Loucy (cell line): ENCODE measurements at regions not wholly inside any gene's neighbourhood (a gene's known extent, or its start where the extent isn't known, plus 50 kb on each side); places are given as distances from the start of the nearest gene placed in this dataset.

Experiments used
- H2AFZ ChIP-seq: fragments of 200-600 bp; sonication (generic); 2 replicates; pipeline ENCODE4 v1.6.0; 2016; ENCODE audit warnings: antibody characterized with exemption, mild to moderate bottlenecking, low read length, moderate library complexity
- H3F3A ChIP-seq: fragments of 200-600 bp; 2 replicates; pipeline ENCODE4 v1.6.0; 2016; ENCODE audit warnings: antibody characterized with exemption, low read depth, mild to moderate bottlenecking
- H3K27me3 ChIP-seq: fragments of 200-600 bp; sonication (generic); 2 replicates; pipeline ENCODE4 v1.6.1; 2014; ENCODE audit warnings: low read length, mild to moderate bottlenecking; ENCODE audit not compliant: insufficient read depth, poor library complexity, severe bottlenecking
- H3K36me3 ChIP-seq: fragments of 200-600 bp; sonication (generic); 2 replicates; pipeline ENCODE4 v1.6.1; 2016; ENCODE audit warnings: low read length; ENCODE audit not compliant: insufficient read depth
- H3K4me1 ChIP-seq: fragments of 200-600 bp; sonication (generic); 2 replicates; pipeline ENCODE4 v1.5.1; 2014; ENCODE audit warnings: low read length, mild to moderate bottlenecking; ENCODE audit not compliant: insufficient read depth, poor library complexity, severe bottlenecking
- H3K4me2 ChIP-seq: fragments of 200-600 bp; sonication (generic); 2 replicates; pipeline ENCODE4 v1.6.0; 2014; ENCODE audit warnings: antibody characterized with exemption, low read length, low read depth, mild to moderate bottlenecking; ENCODE audit not compliant: poor library complexity, severe bottlenecking
- H3K4me3 ChIP-seq: fragments of 200-600 bp; sonication (generic); 2 replicates; pipeline ENCODE4 v1.5.1; 2014; ENCODE audit warnings: low read length, mild to moderate bottlenecking, mixed read lengths; ENCODE audit not compliant: poor library complexity, severe bottlenecking
- H3K79me2 ChIP-seq: fragments of 200-600 bp; sonication (generic); 2 replicates; pipeline ENCODE4 v1.6.1; 2014; ENCODE audit warnings: low read length; ENCODE audit not compliant: insufficient read depth
- H3K9ac ChIP-seq: fragments of 200-600 bp; sonication (generic); 2 replicates; pipeline ENCODE4 v1.6.0; 2014; ENCODE audit warnings: mild to moderate bottlenecking, low read depth, low read length, moderate library complexity; ENCODE audit not compliant: poor library complexity, severe bottlenecking
- H3K9me2 ChIP-seq: fragments of 200-600 bp; sonication (generic); replicated peaks from 2 replicates; pipeline ENCODE4 v1.6.1; 2016; ENCODE audit warnings: low read depth, low read length, mixed read lengths
- H3K9me3 ChIP-seq: fragments of 200-600 bp; sonication (generic); 2 replicates; pipeline ENCODE4 v1.6.1; 2014; ENCODE audit warnings: mild to moderate bottlenecking, antibody characterized with exemption, low read length, low read depth; ENCODE audit not compliant: insufficient read depth
- H4K20me1 ChIP-seq: fragments of 200-600 bp; sonication (generic); 2 replicates; pipeline ENCODE4 v1.6.0; 2014; ENCODE audit warnings: antibody characterized with exemption, low read length, mild to moderate bottlenecking; ENCODE audit not compliant: insufficient read depth, poor library complexity, severe bottlenecking
- EZH2phosphoT487 ChIP-seq: fragments of 200-600 bp; IDR thresholded peaks from 2 replicates; pipeline ENCODE4 v1.6.1; 2018; ENCODE audit warnings: antibody characterized with exemption, mild to moderate bottlenecking, moderate library complexity, borderline replicate concordance
- TF ChIP-seq, protein P1 (sequence below): fragments of 200-600 bp; sonication (generic); conservative IDR thresholded peaks from 2 replicates; pipeline ENCODE4 v1.5.1; 2014; ENCODE audit warnings: mild to moderate bottlenecking, antibody characterized with exemption, low read length

DNA sequence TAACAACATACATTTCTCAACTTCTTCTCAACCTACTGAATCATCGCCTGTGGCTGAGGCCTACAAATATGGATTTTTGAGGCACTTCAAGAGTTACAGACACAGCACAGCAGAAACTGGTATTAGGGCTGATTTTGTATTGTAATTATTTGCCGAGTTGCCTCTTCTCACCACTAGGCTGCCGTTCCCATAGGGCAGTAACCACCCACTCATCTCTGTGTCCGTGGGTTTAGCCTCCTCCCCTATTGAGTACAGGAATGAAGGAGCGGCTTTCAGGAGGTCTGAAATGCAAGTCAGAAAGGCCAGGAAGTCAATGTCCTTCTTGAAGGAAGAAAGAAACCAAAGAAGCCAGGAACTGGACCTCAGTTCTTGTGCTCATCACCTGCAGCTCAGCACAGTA lies 220.8 kb downstream of the MTHFS start:
- no peaks in the 10 kb centered on the region for H3K4me1 ChIP-seq
- H3K4me3 ChIP-seq = no peak overlapping the region
- no peaks in the 10 kb centered on the region for H3K36me3 ChIP-seq
- TF ChIP-seq, protein P1, sequence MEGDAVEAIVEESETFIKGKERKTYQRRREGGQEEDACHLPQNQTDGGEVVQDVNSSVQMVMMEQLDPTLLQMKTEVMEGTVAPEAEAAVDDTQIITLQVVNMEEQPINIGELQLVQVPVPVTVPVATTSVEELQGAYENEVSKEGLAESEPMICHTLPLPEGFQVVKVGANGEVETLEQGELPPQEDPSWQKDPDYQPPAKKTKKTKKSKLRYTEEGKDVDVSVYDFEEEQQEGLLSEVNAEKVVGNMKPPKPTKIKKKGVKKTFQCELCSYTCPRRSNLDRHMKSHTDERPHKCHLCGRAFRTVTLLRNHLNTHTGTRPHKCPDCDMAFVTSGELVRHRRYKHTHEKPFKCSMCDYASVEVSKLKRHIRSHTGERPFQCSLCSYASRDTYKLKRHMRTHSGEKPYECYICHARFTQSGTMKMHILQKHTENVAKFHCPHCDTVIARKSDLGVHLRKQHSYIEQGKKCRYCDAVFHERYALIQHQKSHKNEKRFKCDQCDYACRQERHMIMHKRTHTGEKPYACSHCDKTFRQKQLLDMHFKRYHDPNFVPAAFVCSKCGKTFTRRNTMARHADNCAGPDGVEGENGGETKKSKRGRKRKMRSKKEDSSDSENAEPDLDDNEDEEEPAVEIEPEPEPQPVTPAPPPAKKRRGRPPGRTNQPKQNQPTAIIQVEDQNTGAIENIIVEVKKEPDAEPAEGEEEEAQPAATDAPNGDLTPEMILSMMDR = no peak
- no peak for TF ChIP-seq EZH2phosphoT487
- no peak overlapping the region for H2AFZ ChIP-seq
- H3K9me2 ChIP-seq = no peaks in the 10 kb centered on the region
- H4K20me1 ChIP-seq = no peaks in the 10 kb centered on the region
- H3K9ac ChIP-seq = no peak overlapping the region
- H3K27me3 ChIP-seq = no peaks in the 10 kb centered on the region
- H3K9me3 ChIP-seq = no peaks in the 10 kb centered on the region
- no peak overlapping the region for H3K4me2 ChIP-seq
- no peaks in the 10 kb centered on the region for H3F3A ChIP-seq
- no peaks in the 10 kb centered on the region for H3K79me2 ChIP-seq

DNA sequence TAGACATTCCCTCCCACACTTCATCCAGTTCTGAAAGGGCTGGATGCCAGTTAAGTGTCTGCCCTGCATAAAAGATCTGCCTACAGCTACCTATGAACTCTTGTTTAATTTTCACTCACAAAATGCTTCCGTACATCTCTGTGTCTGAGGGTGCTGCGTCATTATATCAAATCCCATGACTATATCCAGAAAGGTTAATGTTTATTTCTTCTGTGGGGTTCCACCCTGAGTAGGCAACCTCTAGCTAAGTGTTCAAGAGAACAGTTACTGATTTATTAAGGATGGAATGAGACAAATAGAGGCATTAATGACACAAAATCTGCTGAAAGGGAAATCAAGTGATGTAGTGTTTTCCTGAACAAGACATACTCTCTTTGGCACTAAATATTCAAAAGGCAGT lies 220.2 kb downstream of the MTHFS start:
- H3F3A ChIP-seq = no peaks in the 10 kb centered on the region
- TF ChIP-seq EZH2phosphoT487 = no peak
- TF ChIP-seq, protein P1 = no peak
- no peak overlapping the region for H3K9ac ChIP-seq

DNA sequence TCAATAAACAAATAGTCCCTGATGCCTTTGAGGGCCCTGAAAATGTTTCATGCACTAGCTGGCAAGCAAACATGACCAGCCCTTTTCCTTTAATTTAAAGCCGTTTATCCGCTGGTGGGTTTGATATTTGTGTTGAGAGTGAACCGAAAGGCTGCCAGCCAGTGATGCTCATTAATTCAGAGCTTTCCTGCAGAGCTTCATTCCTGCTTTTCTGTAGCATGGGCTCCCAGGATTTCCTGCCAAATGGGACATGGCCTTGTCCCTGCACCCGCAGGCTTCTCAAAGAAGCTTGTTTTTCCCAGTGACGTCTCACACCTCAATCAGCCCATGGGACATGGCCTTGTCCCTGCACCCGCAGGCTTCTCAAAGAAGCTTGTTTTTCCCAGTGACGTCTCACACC lies 219.6 kb downstream of the MTHFS start:
- H3K9ac ChIP-seq = no peak overlapping the region
- H3K9me2 ChIP-seq = no peaks in the 10 kb centered on the region
- H3K4me3 ChIP-seq = no peak overlapping the region
- no peak overlapping the region for H3K4me2 ChIP-seq
- no peak for TF ChIP-seq EZH2phosphoT487
- TF ChIP-seq, protein P1 = no peak
- H3K27me3 ChIP-seq = no peaks in the 10 kb centered on the region
- H3K79me2 ChIP-seq = no peaks in the 10 kb centered on the region
- H3K4me1 ChIP-seq = no peaks in the 10 kb centered on the region
- no peaks in the 10 kb centered on the region for H3F3A ChIP-seq
- H3K9me3 ChIP-seq = no peaks in the 10 kb centered on the region
- H4K20me1 ChIP-seq = no peaks in the 10 kb centered on the region
- no peaks in the 10 kb centered on the region for H3K36me3 ChIP-seq
- H2AFZ ChIP-seq = no peak overlapping the region

More for the DNA sequence above, 220.2 kb downstream of the MTHFS start:
- no peaks in the 10 kb centered on the region for H3K79me2 ChIP-seq
- no peaks in the 10 kb centered on the region for H3K9me2 ChIP-seq
- no peaks in the 10 kb centered on the region for H3K27me3 ChIP-seq
- no peak overlapping the region for H3K4me3 ChIP-seq
- H3K4me1 ChIP-seq = no peaks in the 10 kb centered on the region
- no peak overlapping the region for H2AFZ ChIP-seq
- H4K20me1 ChIP-seq = no peaks in the 10 kb centered on the region
- no peak overlapping the region for H3K4me2 ChIP-seq
- H3K36me3 ChIP-seq = no peaks in the 10 kb centered on the region
- H3K9me3 ChIP-seq = no peaks in the 10 kb centered on the region
